A673 (cell line): ENCODE measurements at regions not wholly inside any gene's neighbourhood (a gene's known extent, or its start where the extent isn't known, plus 50 kb on each side); places are given as distances from the start of the nearest gene placed in this dataset.

ENCODE experiments used
- BruUV-seq: library from RNA; stranded (reverse); fragments of 400-500 nt; replicated peaks from 2 replicates; lab custom pipeline; 2021; lab: Mats Ljungman, UMichigan
- CTCF ChIA-PET: fragments of 300-600 bp; sonication (Branson Sonifier 250); formaldehyde crosslinking; loops from one replicate; lab custom pipeline; 2022; ENCODE audit warnings: antibody characterized with exemption; lab: Charles Lee
- POLR2A ChIA-PET: fragments of 300-600 bp; sonication (Branson Sonifier 250); formaldehyde crosslinking; loops from one replicate; lab custom pipeline; 2022; ENCODE audit warnings: antibody characterized with exemption; ENCODE audit not compliant: low non-redundant PET; lab: Charles Lee
- DNase-seq: peaks from one replicate; pipeline ENCODE4 v3.0.0-alpha.2; 2015; ENCODE audit warnings: low spot score
- H3K27ac ChIP-seq: fragments of 200-600 bp; sonication (generic); 2 replicates; pipeline ENCODE4 v1.5.1; 2016; ENCODE audit warnings: mixed run types, low read depth, mild to moderate bottlenecking, mixed read lengths, antibody characterized with exemption, low read length; ENCODE audit not compliant: poor library complexity, severe bottlenecking
- H3K27me3 ChIP-seq: fragments of 200-600 bp; sonication (generic); replicated peaks from 2 replicates; pipeline ENCODE4 v1.6.1; 2017; ENCODE audit warnings: mixed run types, low read depth, mild to moderate bottlenecking, mixed read lengths, antibody characterized with exemption, low read length; ENCODE audit not compliant: insufficient read depth, poor library complexity
- H3K36me3 ChIP-seq: fragments of 200-600 bp; sonication (generic); 2 replicates; pipeline ENCODE4 v1.6.1; 2016; ENCODE audit warnings: mixed run types, mild to moderate bottlenecking, mixed read lengths, antibody characterized with exemption, low read length; ENCODE audit not compliant: insufficient read depth, poor library complexity, severe bottlenecking
- H3K4me1 ChIP-seq: fragments of 200-600 bp; sonication (generic); 2 replicates; pipeline ENCODE4 v1.6.1; 2017; ENCODE audit warnings: mixed run types, mild to moderate bottlenecking, mixed read lengths, antibody characterized with exemption, low read length; ENCODE audit not compliant: insufficient read depth, poor library complexity, severe bottlenecking
- H3K4me3 ChIP-seq: fragments of 200-600 bp; sonication (generic); 2 replicates; pipeline ENCODE4 v1.5.1; 2016; ENCODE audit warnings: low read depth, mixed run types, mild to moderate bottlenecking, mixed read lengths, low read length; ENCODE audit not compliant: poor library complexity, severe bottlenecking
- H3K9me3 ChIP-seq: fragments of 200-600 bp; sonication (generic); 2 replicates; pipeline ENCODE4 v1.6.1; 2016; ENCODE audit warnings: mixed run types, low read depth, mild to moderate bottlenecking, mixed read lengths, antibody characterized with exemption, low read length; ENCODE audit not compliant: poor library complexity, severe bottlenecking
- CTCF ChIP-seq: fragments of 300-800, 200-600 bp; sonication (generic); conservative IDR thresholded peaks from 2 replicates; pipeline ENCODE4 v1.5.1; 2017; ENCODE audit warnings: low read depth, mild to moderate bottlenecking, antibody characterized with exemption, low read length, moderate library complexity, mixed read lengths
- EZH2 ChIP-seq: fragments of 200-600 bp; sonication (generic); IDR thresholded peaks from 2 replicates; pipeline ENCODE4 v1.6.1; 2017; ENCODE audit warnings: borderline replicate concordance, low read depth, mild to moderate bottlenecking, mixed read lengths, antibody characterized with exemption, low read length; ENCODE audit not compliant: poor library complexity, severe bottlenecking
- intact Hi-C: fragments of 100-400 bp; cut with micrococcal nuclease; formaldehyde crosslinking; loops from one replicate; pipeline ENCODE4 v1.10.0; 2022; ENCODE audit not compliant: unreplicated experiment

GRCh38 chr5:125209650-125210049 lies 463.2 kb upstream of the ZNF608 start:
- H3K36me3 ChIP-seq: no peaks in the 10 kb centered on the region
- TF ChIP-seq CTCF: no peak
- no peak for TF ChIP-seq EZH2
- H3K4me3 ChIP-seq: no peak overlapping the region
- intact Hi-C loops: no loop called here
- no peak overlapping the region for H3K27ac ChIP-seq
- H3K9me3 ChIP-seq: no peaks in the 10 kb centered on the region
- POLR2A ChIA-PET: no interaction called here
- H3K4me1 ChIP-seq: no peaks in the 10 kb centered on the region
- no TSS peak for BruUV-seq
- no peaks in the 10 kb centered on the region for H3K27me3 ChIP-seq
- CTCF ChIA-PET: no interaction called here
- DNase-seq: no peak

- no peaks in the 10 kb centered on the region for H3K4me1 ChIP-seq
- H3K4me3 ChIP-seq: no peak overlapping the region
- intact Hi-C loops: no loop called here
- BruUV-seq: no TSS peak
- TF ChIP-seq EZH2: no peak
- TF ChIP-seq CTCF: no peak
- no peak overlapping the region for H3K27ac ChIP-seq
- no peaks in the 10 kb centered on the region for H3K9me3 ChIP-seq
- no peaks in the 10 kb centered on the region for H3K27me3 ChIP-seq
- no peak for DNase-seq
- ChIA-PET CTCF (no interaction called here), POLR2A (no interaction called here)
- no peaks in the 10 kb centered on the region for H3K36me3 ChIP-seq
These were observed 464.0 kb upstream of the ZNF608 start for GRCh38 chr5:125210242-125210947.

- no peak overlapping the region for H3K4me3 ChIP-seq
- BruUV-seq: no TSS peak
- H3K9me3 ChIP-seq: no peaks in the 10 kb centered on the region
- TF ChIP-seq EZH2 (no peak), CTCF (no peak)
- ChIA-PET POLR2A (no interaction called here), CTCF (no interaction called here)
- H3K27ac ChIP-seq: no peak overlapping the region
- intact Hi-C loops: no loop called here
- no peaks in the 10 kb centered on the region for H3K27me3 ChIP-seq
- H3K36me3 ChIP-seq: no peaks in the 10 kb centered on the region
- no peaks in the 10 kb centered on the region for H3K4me1 ChIP-seq
- DNase-seq: no peak
These were observed 467.6 kb upstream of the ZNF608 start for GRCh38 chr5:125214080-125214479.
